ENCODE measurements at regions not wholly inside any gene's neighbourhood (a gene's known extent, or its start where the extent isn't known, plus 50 kb on each side); places are given as distances from the start of the nearest gene placed in this dataset.

GRCh38 chr1:200253774-200254495 lies 155.9 kb downstream of the ZNF281 start:
- 77 to 84% methylated on average over 6 to 7 of the region's 7 CpGs for WGBS, 2 donors (ENCODE audit: low coverage in 1 of 2)
- ATAC-seq, result no peak
- TF ChIP-seq, protein P1, sequence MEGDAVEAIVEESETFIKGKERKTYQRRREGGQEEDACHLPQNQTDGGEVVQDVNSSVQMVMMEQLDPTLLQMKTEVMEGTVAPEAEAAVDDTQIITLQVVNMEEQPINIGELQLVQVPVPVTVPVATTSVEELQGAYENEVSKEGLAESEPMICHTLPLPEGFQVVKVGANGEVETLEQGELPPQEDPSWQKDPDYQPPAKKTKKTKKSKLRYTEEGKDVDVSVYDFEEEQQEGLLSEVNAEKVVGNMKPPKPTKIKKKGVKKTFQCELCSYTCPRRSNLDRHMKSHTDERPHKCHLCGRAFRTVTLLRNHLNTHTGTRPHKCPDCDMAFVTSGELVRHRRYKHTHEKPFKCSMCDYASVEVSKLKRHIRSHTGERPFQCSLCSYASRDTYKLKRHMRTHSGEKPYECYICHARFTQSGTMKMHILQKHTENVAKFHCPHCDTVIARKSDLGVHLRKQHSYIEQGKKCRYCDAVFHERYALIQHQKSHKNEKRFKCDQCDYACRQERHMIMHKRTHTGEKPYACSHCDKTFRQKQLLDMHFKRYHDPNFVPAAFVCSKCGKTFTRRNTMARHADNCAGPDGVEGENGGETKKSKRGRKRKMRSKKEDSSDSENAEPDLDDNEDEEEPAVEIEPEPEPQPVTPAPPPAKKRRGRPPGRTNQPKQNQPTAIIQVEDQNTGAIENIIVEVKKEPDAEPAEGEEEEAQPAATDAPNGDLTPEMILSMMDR (IDR thresholded peaks at IDR 0.05), result no peak
- TF ChIP-seq EP300 (IDR thresholded peaks at IDR 0.05), result no peak
- Histone ChIP-seq H3K36me3 (no peaks in the 10 kb centered on the region), H3K27ac (no peak overlapping the region), H3K9me3 (no peaks in the 10 kb centered on the region), H3K4me1 (no peaks in the 10 kb centered on the region), H3K4me3 (no peak overlapping the region), H3K27me3 (no peaks in the 10 kb centered on the region)

DNA sequence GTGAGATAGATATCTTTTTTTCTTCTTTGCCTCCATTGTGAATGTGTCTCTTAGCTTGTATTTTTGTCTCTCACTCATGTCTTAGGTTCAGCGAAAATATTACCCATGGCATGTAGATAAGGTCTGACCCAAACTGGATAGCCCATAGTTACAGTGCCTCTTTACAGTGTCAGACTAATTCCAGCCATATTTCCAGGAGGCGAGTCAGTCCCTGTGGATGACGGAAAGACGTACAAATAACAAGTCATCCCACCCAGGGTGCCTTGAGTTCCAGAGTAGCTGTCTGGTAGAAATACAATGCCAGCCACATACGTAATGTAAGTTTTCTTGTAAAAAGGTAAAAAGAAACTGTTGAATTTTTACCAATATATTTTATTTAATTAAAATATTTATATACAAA lies 157.3 kb downstream of the ZNF281 start:
- ATAC-seq, result no peak
- H3K27me3 ChIP-seq, result no peaks in the 10 kb centered on the region
- no peaks in the 10 kb centered on the region for H3K4me1 ChIP-seq
- no peaks in the 10 kb centered on the region for H3K36me3 ChIP-seq
- WGBS, 2 donors (ENCODE audit: low coverage in 1 of 2), result 71 to 94% methylated on average over 2 to 5 of the region's 5 CpGs
- H3K4me3 ChIP-seq, result no peak overlapping the region
- TF ChIP-seq POLR2A (IDR thresholded peaks at IDR 0.05), result no peak
- TF ChIP-seq, protein P1 (IDR thresholded peaks at IDR 0.05), result no peak
- no peaks in the 10 kb centered on the region for H3K9me3 ChIP-seq
- no peak overlapping the region for H3K27ac ChIP-seq

GRCh38 chr1:200250469-200250868 lies 159.4 kb downstream of the ZNF281 start:
- H3K36me3 ChIP-seq, result no peaks in the 10 kb centered on the region
- no peak overlapping the region for H3K27ac ChIP-seq
- no peak overlapping the region for H3K4me3 ChIP-seq
- ATAC-seq, result no peak
- TF ChIP-seq POLR2AphosphoS5 (IDR thresholded peaks at IDR 0.05), result no peak
- TF ChIP-seq EP300 (IDR thresholded peaks at IDR 0.05), result no peak
- TF ChIP-seq POLR2A (IDR thresholded peaks at IDR 0.05), result no peak
- TF ChIP-seq, protein P1 (IDR thresholded peaks at IDR 0.05), result no peak
- no peaks in the 10 kb centered on the region for H3K9me3 ChIP-seq
- H3K27me3 ChIP-seq, result no peaks in the 10 kb centered on the region
- H3K4me1 ChIP-seq, result no peaks in the 10 kb centered on the region
- 52 to 81% methylated on average over 3 to 5 of the region's 5 CpGs for WGBS, 2 donors (ENCODE audit: low coverage in 1 of 2)

DNA sequence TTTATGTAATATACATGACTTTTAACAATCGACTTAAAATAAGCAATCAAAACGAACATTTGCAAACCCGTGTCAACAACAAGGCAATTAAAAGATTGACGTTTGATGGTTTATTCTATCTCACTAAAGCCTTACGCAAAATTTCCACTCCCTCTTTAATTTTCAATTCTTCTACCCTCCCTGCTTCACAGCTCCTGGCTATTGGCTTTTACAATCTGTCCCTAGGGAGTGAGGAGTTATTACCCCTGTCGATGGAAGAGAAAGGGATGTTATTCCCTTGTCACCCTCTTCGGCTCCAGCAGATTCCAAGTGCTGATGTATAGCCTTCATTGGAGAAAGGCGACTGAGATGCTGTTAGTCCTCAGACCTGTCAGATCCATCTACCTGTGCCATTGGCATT lies 161.3 kb downstream of the ZNF281 start:
- H3K36me3 ChIP-seq, result no peaks in the 10 kb centered on the region
- H3K27me3 ChIP-seq, result no peaks in the 10 kb centered on the region
- H3K9me3 ChIP-seq, result no peaks in the 10 kb centered on the region
- ATAC-seq, result no peak
- no peaks in the 10 kb centered on the region for H3K4me1 ChIP-seq
- WGBS, 2 donors (ENCODE audit: low coverage in 1 of 2), result 69 to 80% methylated on average over 6 to 7 of the region's 8 CpGs
- H3K4me3 ChIP-seq, result no peak overlapping the region
- H3K27ac ChIP-seq, result no peak overlapping the region
- TF ChIP-seq POLR2AphosphoS5 (IDR thresholded peaks at IDR 0.05), result no peak

DNA sequence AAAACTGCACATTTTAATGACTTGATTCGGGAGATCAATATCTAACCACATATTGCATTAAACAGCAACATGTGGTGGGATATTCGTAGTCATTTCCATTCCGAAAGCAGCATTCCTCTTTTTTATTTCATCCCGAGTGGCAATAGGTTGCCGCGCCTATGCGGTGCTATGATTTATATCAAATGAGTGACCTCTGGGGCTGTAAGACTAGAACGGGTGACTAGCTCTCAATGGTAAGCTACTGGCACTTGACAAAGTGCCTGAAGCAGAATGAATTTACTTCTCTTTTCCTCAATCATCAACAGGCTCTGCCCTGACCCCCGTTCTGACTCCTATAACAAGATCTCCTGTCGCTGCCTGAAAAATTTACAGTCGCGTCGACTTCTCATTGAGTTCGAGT lies 162.3 kb downstream of the ZNF281 start:
- ATAC-seq, result no peak
- TF ChIP-seq POLR2A (IDR thresholded peaks at IDR 0.05), result no peak
- no peak for TF ChIP-seq EP300 (IDR thresholded peaks at IDR 0.05)
- TF ChIP-seq POLR2AphosphoS5 (IDR thresholded peaks at IDR 0.05), result no peak
- TF ChIP-seq, protein P1 (IDR thresholded peaks at IDR 0.05), result no peak
- Histone ChIP-seq H3K27me3 (no peaks in the 10 kb centered on the region), H3K4me1 (peaks cover 0 to 8% (median 0%) of the 10 kb centered on the region in 3 donors), H3K36me3 (no peaks in the 10 kb centered on the region), H3K4me3 (no peak overlapping the region), H3K9me3 (no peaks in the 10 kb centered on the region), H3K27ac (no peak overlapping the region)
- WGBS, 2 donors (ENCODE audit: low coverage in 1 of 2), result 70 to 82% methylated on average over 6 to 14 of the region's 14 CpGs
